HG03139 (cell line): ENCODE measurements at regions not wholly inside any gene's neighbourhood (a gene's known extent, or its start where the extent isn't known, plus 50 kb on each side); places are given as distances from the start of the nearest gene placed in this dataset.
"Not testable (repeated sequence)": the region's sequence is repeated elsewhere in the genome, so short reads cannot be mapped to it uniquely, and the experiment has no call there.

Experiments used
- ATAC-seq: cut with Tn5 transposase; IDR thresholded peaks from one replicate; pipeline ENCODE4 v1.9.1; 2021; ENCODE audit not compliant: unreplicated experiment

DNA sequence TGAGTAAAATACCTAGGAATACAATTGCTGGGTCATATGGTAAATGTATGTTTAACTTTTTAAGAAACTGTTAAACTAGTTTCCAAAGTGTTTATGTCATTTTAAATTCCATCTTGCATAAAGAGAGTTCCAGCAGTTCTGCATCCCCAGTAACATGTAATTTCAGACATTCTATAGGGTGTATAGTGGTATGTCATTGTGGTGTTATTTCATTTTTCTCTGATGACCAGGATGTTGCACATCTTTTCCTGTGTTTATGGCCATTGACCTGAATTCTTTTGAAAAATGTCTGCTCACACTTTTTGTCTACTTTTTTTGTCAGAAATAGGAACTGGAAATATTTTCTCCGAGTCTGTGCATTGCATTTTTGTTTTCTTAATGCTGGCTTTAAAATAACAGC, 128.9 kb downstream of the TMEM200A start:
- ATAC-seq, result no peak

- no peak for ATAC-seq
Observed at GRCh38 chr6:130500693-130501092, 134.9 kb downstream of the TMEM200A start.

GRCh38 chr6:130503146-130503545, 137.3 kb downstream of the TMEM200A start:
- no peak for ATAC-seq

DNA sequence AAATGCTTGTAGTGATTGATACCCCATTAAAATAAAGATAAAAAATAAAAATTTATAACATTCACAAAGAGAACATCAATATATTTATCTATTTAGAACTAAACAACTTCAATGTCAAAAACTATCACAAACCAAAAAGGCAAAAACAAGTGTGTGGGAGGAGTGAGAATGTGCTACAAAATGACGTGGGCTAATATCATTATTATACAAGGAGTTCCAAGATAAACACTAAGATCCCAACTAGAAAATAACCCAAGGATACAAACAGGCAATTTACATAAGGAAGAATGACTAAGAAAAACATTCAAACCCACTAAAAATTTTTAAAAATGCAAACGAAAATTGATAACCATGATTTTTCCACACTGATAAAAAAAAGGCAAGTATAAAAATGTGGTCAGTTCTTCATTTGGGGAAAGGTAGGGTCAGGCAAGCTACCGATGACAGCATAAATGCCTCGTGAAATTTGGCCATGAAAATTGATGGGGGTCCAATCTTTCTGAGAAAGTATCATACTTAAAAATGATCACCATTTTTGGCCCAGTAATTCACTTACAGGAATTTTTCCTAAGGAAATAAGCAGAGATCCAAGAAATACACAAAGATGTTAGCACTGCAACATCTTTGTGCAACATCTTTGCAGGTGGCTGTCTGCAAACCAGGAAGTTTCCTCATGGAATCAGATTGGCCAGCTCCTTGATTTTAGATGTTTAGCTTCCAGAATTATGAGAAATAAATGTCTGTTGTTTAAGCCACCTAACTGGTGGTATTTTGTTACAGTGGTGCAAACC, 140.2 kb downstream of the TMEM200A start:
- ATAC-seq, result no peak

DNA sequence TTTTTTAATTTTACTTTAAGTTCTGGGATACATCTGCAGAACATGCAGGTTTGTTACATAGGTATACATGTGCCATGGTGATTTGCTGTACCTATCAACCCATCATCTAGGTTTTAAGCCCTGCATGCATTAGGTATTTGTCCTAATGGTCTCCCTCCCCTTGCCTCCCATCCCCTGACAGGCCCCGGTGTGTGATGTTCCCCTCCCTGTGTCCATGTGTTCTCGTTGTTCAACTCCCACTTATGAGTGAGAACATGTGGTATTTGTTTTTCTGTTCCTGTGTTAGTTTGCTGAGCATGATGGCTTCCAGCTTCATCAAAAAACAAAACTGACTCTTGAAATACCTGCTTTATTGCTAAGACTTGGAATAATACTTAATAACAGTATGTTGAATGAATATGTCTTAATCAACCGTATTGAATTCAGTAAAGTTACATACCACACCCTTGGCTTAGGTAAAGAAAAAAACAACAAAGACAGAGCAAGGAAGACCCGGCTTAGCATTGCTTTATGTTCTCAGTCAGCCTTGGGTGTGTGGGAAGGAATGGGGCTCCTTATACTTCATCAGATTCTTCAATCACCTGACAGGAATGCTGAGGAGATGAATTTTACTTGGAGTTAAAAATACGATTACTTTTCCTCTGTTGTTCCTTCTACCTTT, 141.3 kb downstream of the TMEM200A start:
- ATAC-seq, result not testable (repeated sequence)

- no peak for ATAC-seq
Observed at GRCh38 chr6:130507666-130508028, 141.8 kb downstream of the TMEM200A start.

- ATAC-seq, result peak; percentile 49
Observed at GRCh38 chr6:130513770-130514169, 148.0 kb downstream of the TMEM200A start.

DNA sequence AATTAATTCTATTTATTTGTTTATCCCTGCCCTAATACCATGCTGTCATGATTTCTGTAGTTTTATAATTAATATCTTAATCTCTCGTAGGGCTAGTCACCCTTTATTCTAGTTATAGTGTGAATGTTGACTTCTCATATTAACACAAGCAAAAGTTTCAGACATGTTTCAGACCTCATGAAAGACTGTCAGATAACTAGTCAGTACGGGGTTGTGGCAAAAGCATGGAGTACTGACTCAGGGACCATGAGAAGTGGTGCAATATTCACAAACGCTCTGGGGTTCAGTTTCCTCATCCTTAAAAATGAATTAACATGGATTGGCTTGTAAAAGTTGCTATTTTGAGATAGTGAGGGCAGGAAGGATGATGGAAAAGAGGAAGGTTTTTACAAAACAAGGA, 148.9 kb downstream of the TMEM200A start:
- no peak for ATAC-seq

DNA sequence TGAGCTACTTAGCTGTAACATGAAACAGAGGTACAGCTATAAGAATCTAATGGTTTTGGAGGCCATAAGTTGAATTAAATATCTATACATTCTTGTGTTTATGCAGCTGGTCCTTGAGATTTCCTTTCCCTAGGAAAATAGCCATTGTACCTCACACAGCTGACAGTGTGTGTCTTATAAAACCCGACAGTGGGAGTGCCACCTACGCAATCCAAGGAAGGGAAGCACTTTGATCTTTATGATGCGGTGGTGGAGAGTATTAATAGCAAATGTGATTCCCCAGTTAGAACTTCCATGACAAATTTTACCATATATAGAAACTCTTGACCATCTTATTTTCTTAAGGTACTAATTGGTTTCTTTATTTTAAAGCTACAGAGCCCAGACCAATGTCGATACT, 149.5 kb downstream of the TMEM200A start:
- ATAC-seq, result no peak

- ATAC-seq, result no peak
Observed at GRCh38 chr6:130516604-130517003, 150.8 kb downstream of the TMEM200A start.

DNA sequence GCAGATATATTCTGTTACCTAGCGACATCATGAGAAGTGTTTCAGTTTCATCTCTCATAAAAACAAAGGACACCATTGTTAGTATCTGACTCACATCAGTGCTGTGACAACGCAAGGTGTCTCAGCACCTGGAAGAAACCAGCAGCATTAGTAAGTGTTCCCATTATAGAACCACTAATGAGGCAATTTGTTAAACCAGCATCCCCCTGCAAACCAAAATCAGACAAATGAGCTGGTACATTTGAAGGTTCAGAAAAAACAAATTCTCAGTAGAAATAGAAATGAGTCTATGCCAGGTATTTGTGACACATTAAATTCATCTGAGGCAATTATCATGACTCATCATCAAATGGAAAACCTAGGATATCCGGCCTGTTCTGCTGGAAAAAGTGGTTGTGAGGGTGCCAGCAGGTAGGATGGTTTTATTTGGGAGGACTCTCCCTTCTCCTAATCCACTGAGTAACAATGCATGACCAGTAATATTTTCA, 151.7 kb downstream of the TMEM200A start:
- peak; percentile 65 for ATAC-seq

DNA sequence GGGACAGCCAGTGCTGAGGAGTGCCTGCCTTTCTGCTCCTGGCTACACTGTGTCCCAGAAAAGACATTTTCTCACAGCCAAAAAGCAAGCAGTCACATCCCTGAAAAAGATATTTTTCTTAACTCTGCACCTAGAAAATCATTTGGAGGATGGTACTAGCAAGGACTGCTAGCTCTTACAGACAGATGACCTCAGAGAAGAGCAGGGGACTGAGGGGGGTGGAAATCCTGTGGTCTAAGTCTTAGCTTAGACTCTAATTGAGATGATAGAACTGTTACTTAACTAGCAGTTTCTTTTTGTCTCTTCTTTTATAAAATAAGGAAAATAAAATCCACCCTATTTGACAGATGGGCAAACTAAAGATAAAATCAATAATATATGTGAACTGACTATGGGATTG, 152.8 kb downstream of the TMEM200A start:
- ATAC-seq, result no peak

DNA sequence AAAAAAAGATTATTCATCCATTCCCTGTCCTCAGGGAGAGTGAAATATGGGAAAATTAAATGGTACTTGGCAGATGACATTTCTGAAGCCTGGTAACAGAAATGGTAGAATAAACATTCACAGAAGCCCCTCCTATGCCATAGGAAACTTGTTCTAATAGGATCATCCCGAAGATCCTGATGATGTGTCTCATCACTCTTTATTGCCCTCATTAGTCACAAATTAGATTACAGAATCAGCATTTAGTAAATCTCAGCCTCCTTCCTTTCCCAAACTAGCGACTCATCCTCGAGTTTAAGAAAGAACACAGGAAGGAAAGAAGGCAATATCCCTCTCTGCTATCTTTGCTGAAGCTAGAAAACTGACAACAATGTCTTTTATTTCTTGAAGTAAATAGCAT, 154.4 kb downstream of the TMEM200A start:
- no peak for ATAC-seq

GRCh38 chr6:130520801-130521200, 155.0 kb downstream of the TMEM200A start:
- ATAC-seq, result no peak

DNA sequence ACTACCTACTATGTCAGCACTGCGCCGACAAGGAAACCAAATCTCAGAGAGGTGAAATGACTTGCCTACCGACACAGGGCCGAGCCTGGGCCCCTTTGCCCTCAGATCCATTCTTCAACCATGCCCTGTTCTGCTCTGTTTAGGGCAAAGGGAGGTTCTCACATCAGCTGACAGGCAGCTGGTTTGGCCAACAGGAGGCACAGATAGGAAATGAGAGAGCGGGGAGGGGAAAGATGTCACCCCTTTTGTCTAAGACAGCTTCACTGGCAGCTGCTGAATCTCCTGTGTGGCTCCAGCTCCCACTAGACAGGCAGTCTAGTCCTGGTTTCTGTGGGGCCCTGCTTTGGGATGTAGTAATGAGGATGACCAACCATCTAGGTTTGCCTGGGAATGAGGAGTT, 158.7 kb downstream of the TMEM200A start:
- ATAC-seq, result no peak

DNA sequence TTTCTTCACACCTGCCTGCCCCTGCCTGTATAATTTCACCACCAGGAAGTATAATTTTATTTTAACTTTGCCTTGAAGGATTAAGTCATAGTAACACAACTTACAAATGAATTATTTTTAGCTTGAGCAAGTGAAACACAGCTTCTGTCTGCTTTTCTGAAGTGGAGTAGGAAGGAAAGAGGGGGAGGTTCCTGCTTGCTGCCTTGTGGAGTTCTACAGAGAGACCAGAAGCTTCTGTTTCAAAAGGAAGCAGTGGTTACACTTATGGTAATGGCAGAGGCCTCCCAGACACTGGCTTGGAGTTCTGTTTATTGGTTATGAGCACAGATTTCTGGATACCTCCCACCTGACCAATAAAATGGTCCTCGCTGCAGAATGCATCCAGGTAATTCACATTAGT, 159.6 kb downstream of the TMEM200A start:
- ATAC-seq, result peak; percentile 61

GRCh38 chr6:130526466-130526865, 160.6 kb downstream of the TMEM200A start:
- no peak for ATAC-seq

- ATAC-seq, result no peak
Observed at GRCh38 chr6:130527173-130527572, 161.4 kb downstream of the TMEM200A start.

DNA sequence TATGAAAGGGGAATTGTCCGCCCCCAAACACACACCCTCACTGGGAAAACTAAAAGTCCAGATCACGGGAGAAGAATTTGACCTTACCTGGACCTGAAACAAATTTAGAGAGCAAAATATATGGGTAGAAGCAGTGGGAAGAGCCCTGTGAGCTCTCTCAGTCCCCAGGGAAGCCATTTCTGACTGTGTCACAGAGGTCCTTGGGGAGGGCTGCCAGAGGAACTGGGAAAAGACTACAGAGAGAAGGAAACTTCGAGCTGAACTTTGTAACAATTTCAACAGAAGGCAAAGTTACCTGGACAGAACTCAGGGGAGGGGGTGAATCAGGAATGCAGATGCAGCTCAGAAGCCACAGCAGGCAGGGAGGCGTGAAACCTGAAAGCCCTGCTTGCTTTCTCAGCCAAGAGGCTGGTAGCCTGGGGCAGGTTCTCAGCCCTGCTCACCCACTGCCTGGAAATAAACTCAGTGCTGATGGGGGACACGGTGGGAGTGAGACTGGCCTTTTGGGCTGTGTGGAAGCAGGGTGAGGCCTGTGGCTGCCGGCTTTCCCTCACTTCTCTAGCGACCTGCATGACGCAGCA, 163.8 kb downstream of the TMEM200A start:
- no peak for ATAC-seq

DNA sequence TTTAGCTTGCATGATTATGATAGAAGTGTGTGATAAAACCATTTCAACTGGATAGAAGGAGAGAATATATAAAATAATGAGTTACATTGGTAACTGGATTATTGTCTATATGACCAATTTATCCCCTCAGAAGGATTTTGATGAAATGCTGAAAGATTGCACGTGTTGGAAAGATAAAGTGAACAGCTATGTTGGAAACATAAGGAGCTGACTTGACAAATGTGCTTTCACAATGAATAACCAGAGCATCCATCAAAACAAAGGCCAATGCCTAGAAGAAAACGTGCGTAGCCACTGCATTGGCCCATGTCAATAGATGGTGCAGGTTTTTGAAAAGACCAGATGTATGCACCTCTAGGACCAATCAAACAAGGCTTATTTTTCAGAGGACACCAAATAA, 168.8 kb downstream of the TMEM200A start:
- no peak for ATAC-seq

GRCh38 chr6:130535242-130535641, 169.4 kb downstream of the TMEM200A start:
- no peak for ATAC-seq

GRCh38 chr6:130537447-130537846, 171.6 kb downstream of the TMEM200A start:
- ATAC-seq, result no peak
